HG02938 (cell line): ENCODE measurements at regions not wholly inside any gene's neighbourhood (a gene's known extent, or its start where the extent isn't known, plus 50 kb on each side); places are given as distances from the start of the nearest gene placed in this dataset.
"Not testable (repeated sequence)": the region's sequence is repeated elsewhere in the genome, so short reads cannot be mapped to it uniquely, and the experiment has no call there.

Experiments
- ATAC-seq: cut with Tn5 transposase; IDR thresholded peaks from one replicate; pipeline ENCODE4 v1.9.1; 2021; ENCODE audit warnings: mild to moderate bottlenecking, moderate library complexity; ENCODE audit not compliant: unreplicated experiment

DNA sequence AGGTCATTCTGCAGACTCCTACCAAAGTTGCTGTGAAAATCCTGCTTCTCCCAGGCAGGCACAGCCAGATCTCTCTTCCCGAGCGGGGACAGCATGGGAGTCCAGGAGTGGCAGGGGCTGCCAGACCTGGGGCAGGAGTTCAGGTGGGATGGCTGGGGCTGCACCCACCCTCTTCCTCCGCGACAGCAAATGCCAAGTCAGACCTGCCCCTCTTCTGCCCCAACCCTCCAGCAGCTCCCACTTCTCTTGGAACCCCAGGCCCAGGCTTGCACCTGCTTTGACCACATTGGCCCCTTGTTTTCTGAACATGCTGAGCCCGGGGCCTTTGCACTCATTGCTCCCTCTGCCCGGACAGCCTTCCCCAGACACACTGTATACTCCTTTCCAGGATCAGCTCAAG, 288.2 kb upstream of the HS6ST1 start:
- no peak for ATAC-seq

DNA sequence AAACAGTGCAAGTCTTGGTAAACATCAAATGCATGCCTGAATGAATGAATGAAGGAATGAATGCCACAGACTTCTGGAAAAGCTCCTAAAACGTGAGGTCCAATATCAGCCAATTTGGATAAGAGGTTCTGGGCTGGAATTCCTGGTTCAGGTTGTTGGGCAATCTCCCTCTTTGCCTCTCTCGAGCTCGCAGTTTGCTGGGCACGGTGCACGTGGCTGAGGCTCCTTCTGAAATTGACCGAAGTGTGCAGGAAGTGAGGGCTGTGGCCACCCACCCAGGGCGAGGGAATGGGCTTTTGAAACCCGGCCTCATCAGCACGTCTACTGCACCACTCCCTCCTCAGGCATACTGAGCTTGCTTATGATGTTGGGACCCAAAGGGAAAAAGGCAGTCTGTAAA, 288.8 kb upstream of the HS6ST1 start:
- ATAC-seq, result no peak

DNA sequence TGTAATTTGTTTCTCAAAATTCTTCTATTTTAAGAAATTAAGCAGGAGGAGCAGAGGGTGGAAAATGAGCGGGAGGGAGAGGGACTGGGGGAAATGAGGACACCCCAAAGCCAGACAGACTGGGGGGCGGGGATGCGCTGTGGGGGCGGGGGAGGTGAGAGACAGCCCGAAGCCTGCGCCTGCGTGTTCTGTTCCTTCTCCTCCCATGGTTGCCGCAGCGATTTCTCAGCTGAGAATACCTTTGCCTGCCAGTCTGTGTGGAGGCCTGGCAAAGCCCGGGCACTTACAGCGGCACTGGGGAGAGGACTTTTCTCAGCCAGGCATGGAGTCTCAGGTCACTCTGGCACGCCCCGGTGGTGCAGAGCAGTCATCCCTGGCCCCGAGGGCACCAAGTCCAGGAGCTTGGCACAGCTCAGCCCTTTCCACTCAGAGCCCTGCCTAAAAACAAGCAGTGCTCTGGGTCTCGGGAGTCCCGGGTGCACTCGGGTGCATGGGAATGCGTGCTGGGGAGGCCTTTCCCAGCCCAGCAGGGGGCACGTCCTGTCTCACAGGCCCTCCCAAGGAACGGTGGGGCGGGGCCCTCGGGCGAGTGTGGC, 289.3 kb upstream of the HS6ST1 start:
- no peak for ATAC-seq

DNA sequence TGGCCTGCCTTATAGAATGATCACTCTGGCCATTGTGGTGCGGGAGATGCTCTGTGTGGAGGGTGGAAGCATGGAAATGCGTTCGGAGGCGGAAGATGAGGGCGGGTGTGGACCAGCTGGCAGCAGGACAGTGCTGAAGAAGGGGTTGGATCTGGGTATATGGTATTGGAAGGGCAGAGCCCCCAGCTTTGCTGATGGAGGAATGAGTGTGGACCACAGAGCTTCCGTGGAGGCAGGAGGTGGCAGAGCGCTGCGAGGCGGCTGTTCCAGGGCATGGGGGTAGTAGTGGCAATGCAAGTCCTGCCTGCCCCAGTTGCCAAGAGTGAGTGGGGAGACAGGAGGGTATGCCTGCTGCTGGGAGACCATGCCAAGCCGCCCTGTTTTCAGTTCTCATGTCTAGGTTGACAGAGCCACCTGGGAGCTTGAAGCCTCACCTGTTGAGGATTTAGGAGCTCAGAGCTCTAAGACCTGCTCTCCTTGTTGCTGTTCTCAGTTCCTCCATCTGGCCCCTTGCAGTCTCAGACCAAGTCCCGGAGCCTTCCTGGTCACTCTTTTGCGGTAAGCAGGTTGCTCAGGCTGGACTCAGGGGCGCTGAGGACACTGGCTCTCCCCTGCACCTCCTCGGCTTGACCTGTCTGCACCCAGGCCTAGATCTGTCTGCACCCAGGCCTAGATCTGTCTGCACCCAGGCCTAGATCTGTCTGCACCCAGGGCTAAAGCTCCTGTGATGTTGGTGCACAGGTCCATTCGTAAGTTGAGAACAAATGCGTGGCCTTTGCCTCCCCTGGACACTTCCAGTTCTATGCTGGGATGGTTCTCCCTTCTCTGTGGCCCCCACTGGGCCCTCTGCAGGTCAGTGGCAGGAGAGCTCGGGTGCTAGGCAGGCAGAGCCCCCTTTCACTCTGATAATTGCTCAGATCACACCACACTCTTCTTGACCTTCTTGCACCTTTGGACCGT, 290.5 kb upstream of the HS6ST1 start:
- no peak for ATAC-seq

DNA sequence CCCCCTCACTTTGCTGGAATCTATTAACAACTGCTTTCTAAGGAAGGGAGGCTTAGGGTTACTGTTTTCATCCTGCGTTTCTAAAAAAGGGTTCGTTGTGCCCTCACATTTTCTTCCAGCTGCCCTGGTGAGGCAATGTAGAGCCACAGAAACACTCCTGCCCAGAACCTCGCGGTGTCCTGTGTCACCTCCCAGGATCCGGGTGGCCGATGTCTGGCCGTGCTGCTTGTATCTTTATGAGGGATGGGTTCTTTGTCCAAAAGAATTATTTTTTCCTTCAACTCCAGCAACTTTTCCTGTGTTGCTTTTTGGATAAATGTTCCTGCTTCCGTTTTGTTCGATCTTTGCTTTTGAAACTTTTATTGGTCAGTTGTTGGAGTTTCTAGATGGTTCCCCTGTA, 291.8 kb upstream of the HS6ST1 start:
- no peak for ATAC-seq

DNA sequence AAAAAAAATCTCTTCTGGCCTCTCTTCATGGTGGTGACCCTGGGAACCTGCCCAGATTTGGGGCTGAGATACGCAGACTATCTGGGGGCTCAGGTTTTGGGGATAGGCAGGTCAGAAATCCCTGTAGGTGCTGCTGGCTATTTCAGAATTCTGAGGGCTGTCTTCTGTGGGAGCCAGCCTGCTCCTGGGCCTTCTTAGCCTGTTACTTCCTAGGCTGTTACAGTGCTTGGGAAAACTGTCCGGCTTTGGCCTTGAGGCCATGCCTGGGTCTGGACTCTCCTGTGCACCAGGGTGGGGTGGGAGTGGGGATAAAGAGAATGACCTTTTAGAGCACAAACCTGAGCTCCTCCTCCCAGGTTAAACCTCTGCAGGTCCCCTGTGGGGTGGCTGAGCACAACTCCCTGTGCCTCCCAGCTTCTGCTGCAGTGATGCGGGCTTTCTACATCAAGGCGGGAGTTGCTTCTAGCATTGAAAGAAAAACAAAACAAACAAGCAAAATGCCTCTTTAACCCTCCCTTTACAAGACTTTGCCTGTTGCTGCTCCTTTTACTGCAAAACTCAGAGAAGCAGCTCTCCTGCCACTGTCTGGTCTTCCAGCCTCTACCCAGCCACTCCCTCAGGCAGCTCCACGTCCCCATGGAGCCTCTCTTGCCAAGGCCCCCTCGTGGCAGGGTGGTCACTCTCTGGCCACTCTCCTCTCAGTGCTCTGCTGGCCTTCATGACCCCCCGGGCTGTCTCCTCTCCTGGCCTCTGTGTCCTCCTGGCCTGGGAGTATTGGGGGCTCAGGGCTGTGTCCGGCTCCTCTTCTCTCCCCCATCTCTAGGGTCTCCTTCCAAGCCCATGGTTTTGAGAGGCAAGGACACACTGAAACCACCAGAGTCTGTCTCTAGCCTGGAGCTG, 293.0 kb upstream of the HS6ST1 start:
- no peak for ATAC-seq

DNA sequence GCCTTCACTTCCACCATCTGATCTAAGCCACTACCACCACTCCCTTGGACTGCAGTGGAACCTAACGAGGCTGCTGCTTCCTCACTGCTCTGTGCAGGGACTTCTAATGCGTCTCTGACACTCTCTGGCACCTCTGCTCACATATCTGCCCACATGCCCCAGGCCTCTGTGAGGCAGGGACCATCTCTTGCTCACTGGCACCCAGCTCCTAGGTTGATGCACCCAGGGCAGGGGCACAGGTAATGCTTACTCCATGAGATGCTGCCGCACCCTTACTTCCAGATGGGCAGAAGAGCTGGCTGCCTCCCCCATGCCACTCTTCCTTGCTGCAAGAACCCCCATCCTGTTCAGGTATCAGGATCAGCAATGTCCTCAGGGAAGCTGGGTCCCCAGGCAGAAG, 294.0 kb upstream of the HS6ST1 start:
- no peak for ATAC-seq

DNA sequence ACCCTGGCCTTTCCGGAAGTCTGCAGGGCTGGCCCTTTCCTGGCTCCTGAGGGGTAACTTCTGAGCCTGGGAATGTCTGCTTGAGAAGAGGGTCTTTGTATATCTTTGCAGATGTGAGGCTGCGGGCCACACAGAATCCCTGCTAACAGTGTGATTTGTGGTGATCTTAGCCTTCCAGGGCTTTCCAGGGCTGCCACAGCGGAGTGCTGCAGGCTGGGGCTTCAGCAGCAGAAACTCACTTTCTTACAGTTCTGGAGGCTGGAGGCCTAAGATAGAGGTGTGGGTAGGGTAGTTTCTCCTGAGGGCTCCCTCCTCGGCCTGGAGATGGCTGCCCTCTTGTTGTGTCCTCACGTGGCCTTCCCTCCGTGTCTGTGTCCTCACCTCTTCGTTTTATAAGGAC, 294.7 kb upstream of the HS6ST1 start:
- ATAC-seq, result no peak

DNA sequence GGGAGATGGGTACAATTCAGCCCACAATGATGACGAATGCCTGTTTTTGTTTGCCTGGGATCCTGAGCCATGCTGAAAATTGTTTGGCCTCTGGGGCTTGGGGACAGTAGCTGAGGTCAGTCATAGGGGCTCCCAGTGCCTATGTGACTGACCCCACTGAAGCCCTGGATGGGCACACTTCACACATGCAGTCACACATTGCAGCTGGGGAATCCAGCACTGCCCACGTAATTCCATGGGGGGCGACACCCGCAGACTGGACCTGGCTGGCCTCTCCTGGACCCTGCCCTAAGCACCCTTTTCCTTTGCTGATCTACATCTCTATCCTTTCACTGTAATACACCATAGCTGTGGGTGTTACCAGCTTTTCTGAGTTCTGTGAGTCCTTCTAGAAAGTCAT, 295.2 kb upstream of the HS6ST1 start:
- no peak for ATAC-seq

DNA sequence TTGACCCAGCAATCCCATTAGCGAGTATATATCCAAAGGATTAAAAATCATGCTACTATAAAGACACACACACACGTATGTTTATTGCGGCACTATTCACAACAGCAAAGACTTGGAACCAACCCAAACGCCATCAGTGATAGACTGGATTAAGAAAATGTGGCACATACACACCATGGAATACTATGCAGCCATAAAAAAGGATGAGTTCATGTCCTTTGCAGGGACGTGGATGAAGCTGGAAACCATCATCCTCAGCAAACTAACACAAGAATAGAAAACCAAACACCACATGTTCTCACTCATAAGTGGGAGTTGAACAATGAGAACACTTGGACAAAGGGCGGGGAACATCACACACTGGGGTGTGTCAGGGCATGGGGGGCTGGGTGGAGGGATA, 296.2 kb upstream of the HS6ST1 start:
- ATAC-seq, result not testable (repeated sequence)

DNA sequence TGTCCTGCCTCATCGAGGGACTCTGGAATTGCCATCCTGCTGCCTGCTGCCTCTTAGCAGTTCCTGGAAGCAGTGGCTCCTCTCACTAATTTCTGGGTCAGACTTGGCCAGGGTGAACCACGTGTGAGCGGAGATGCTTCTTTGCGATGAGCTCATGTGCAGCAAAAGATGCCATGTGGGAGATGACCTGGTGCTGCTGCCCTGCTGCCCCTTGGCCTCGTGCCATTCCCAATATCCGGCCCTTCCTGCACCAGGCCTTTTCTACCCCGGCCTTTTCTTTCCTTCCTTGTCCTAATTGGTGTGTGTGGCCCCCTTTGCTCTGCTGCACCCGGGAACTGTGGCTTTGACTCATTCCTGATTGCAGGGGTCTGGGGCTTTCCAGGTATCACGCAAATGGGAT, 296.9 kb upstream of the HS6ST1 start:
- ATAC-seq, result no peak

DNA sequence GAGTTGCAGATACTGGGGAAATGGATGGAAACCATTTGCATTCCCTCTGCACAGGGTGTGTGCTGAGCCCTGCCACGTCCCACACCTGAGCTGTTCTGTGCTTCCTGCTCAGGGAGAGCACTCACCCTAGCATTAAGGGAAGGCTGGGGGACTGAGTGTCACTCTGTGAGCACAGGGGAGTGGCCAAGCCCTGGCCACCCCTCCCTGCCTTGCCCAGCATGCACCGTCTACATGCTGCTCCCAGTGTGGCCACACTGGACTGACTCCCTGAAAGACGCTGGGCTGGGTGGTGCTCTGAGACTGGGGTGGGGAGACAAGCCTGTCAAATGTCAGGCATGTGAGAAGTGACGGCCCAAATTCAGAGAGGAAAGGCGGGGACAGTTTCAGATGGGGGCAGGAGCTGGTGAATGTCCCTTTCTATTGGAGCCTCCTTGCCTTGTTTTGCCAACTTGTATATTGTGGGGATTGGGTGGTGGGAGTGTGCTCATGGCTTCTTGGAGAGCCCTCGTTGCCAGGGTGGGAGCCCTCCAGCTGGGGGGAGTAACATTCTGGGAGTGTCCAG, 298.4 kb upstream of the HS6ST1 start:
- no peak for ATAC-seq

DNA sequence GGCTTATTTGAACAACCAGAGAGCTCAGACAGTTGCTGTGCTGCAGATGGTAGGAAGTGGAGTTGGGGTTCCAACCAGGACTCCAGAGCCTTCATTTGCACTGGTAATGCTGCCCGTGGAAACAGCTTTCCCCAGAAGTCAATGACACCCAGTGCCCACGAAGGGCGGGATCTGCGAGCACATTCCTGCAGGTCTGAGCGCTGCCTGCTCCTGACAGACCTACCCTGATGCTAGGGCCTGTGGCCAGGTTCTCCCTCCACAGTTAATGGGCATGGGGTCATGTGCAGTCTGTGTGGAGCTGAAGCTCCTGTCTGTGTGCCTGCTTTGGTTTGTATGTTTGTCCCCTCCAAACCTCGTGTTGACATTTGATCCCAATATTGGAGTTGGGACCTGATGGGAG, 299.0 kb upstream of the HS6ST1 start:
- no peak for ATAC-seq

DNA sequence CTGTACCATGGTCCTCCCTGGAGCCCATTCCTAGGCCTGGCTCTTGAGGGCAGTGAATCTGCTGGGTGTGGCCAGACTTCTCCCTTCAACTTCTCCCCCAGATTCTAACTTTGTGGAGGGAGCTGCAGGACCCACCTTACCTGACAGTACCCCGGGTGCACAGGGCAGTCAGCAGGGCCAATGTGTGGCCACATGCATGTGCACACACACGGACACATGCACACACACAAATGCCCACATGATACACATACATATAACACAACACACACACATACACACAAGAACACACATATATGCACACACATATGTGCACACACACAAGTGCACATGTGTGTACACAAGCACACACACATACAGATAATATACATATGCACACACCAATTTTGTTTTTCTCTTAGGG, 300.0 kb upstream of the HS6ST1 start:
- no peak for ATAC-seq

DNA sequence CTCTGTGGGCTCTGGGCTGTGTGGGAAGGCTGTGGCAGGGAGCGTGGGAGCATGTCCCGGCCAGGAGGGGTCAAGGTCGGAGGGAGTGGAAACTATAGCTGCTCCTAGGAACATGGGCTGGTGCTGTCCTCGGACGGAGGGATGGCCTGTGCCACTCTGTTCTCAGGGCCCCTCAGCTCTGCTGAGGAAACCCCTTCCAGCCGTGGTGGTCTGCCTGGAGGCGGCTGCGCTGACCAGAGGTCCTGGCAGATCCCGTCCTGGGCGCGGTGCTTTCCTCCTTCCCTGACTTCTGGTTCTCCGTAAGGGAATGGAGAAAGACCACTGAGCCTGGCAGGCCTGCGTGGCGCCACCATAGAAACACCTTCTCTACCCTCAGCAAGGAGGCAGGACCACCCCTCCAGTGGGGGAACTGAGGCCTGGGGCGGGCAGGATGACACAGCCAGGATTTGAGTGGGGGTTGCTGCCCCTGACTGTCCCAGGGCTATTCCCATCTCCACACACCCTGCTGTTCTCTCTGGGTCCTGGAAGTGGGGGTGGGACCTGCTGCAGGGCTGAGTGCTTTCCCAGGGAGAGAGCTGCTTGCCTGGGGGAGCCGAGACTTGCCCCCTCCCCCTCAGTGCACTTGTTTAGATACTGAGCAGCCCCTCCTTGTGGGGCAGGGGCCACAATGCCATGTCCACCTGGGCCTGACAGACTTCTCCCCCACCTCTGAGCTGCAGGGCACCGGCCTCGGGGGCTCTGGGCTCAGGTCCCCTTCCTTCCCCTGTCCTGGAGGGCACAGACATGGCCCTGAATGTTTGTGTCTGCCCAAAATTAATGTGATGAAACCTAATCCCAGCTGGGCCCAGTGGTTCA, 301.0 kb upstream of the HS6ST1 start:
- no peak for ATAC-seq

DNA sequence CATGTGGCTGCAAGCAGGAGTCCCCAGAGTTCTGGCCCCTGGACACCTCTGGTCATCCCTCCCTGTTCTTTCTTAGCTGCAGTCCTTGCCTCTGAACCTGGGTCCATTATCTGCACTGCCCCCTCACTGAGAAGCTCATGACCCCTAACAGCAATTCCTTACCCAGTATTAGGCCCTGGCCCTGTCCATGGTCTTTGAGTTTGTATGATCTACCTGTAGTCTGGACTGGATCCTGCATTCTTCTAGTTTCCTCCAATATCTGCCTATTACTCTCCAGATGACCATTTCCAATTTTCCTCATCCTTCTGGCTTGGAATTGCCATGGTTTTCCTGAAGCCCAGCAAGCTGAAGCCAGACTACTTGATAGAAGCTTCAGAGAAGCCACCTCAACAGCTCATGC, 302.4 kb upstream of the HS6ST1 start:
- ATAC-seq, result no peak

DNA sequence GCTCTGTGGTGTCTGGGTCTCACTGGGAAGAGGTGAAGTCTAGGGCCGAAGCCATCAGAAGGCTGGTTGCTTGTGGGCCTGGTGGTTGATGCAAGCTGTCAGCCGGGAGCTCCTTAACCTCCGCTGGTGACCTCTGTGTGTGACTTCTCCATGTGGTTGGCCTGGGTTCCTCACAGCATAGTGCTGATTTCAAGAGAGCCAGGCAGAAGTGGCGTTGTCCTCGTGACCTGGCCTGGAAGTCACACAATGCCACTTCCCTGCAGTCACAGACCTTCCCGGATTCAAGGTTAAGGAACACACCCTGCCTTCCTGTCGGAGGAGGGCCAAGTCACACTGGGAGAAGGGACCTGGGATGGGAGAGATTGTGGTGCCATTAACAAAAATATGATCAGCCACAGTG, 303.7 kb upstream of the HS6ST1 start:
- no peak for ATAC-seq

DNA sequence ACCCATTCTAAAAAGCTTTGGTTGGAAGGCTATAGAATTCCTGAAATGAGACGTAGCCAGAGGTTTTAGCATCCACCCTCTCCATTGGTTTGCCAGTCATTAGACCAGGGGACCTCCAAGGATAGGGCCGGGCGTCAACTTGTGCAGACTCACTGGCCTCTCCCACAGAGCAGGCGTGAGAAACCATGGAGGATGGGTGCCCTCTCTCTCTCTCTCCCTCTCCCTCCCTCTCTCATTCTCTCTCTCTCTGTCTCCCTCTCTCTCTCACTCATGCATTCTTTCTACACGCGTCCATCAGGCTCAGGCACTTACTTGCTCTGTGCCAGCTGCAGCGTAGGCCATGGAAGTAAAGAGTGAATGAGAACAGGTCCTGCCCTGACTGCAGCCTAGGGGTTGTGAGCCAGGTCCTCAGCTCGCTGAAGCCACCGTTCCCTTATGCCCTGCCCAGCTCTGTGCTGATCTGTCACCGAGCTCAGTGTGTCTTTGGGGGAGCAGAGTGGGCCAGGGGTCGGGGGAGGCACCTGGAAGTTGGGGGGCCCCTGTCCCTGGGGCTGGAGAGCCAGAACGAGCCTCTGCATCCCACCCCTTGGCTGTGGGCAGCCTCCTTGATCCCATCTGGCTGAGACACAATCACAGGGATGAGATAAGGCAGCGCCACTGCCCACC, 304.4 kb upstream of the HS6ST1 start:
- ATAC-seq, result no peak
